Superior temporal gyrus (tissue), 1 donor: ENCODE measurements at regions not wholly inside any gene's neighbourhood (a gene's known extent, or its start where the extent isn't known, plus 50 kb on each side); places are given as distances from the start of the nearest gene placed in this dataset.
"Not testable (repeated sequence)": the region's sequence is repeated elsewhere in the genome, so short reads cannot be mapped to it uniquely, and the experiment has no call there.

Source experiments
- DNase-seq: peaks from one replicate; pipeline ENCODE4 v3.0.0-alpha.2; 2016; ENCODE audit errors: extremely low spot score

DNA sequence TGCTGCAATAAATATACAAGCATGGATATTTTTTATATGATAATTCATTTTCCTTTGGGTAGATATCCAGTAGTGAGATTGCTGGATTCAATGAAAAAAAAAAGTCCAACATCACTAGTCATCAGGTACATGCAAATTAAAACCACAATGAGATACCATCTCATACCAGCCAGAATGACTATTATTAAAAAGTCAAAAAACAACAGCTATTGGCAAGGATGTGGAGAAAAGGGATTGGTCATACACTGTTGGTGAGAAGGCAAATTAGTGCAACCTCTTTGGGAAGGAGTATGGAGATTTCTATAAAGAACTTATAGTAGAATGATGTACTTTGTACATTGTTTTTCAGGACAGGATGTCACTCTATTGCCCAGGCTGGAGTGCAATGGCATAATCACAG lies 531.2 kb upstream of the MGAT4C start:
- DNase-seq = no peak

- DNase-seq = no peak
Observed at GRCh38 chr12:86777325-86777724, 521.1 kb upstream of the MGAT4C start.

- no peak for DNase-seq
Observed at GRCh38 chr12:86774841-86775388, 518.7 kb upstream of the MGAT4C start.

- no peak for DNase-seq
Observed at GRCh38 chr12:86772696-86773095, 516.5 kb upstream of the MGAT4C start.

DNA sequence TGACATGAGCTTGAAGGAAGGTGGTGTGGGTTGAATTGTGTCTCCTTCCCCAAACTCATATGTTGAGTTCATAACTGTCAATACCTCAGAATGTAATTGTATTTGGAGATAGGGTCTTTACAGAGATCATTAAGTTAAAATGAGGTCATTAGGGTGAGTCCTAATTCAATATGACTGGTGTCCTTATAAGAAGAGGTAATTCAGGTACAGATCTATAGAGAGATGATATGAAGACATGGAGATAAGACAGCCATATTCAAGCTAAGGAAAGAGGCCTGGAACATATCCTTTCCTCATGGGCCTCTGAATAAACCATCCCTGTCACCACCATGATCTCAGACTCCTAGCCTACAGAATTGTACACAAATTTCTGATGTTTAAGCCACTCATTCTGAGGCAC lies 514.7 kb upstream of the MGAT4C start:
- no peak for DNase-seq

- DNase-seq = no peak
Observed at GRCh38 chr12:86748894-86749293, 492.7 kb upstream of the MGAT4C start.

GRCh38 chr12:86744547-86745212 lies 488.5 kb upstream of the MGAT4C start:
- DNase-seq = no peak

GRCh38 chr12:86743875-86744536 lies 487.8 kb upstream of the MGAT4C start:
- no peak for DNase-seq

- no peak for DNase-seq
Observed at GRCh38 chr12:86741531-86741930, 485.3 kb upstream of the MGAT4C start.

DNA sequence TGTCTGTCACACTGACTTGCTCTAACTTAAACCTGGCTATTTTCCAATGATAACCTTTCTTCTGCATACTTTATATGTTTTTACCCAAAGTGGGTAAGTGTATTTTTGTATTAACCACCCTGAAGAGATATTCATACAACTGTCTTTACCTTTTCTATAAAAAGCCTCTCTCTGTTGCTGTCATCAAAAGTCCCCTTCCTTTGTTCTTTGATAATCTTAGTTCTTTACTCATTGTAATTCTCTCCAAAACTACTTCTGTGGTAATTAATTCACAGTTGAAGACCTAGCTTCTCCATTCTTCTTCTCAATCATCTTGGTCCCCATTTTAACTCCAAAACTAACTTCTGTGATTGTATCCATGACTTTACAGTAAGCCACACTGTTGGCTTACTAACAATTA lies 479.7 kb upstream of the MGAT4C start:
- no peak for DNase-seq

GRCh38 chr12:86735072-86735471 lies 478.9 kb upstream of the MGAT4C start:
- DNase-seq = no peak

GRCh38 chr12:86730233-86730632 lies 474.0 kb upstream of the MGAT4C start:
- DNase-seq = no peak

DNA sequence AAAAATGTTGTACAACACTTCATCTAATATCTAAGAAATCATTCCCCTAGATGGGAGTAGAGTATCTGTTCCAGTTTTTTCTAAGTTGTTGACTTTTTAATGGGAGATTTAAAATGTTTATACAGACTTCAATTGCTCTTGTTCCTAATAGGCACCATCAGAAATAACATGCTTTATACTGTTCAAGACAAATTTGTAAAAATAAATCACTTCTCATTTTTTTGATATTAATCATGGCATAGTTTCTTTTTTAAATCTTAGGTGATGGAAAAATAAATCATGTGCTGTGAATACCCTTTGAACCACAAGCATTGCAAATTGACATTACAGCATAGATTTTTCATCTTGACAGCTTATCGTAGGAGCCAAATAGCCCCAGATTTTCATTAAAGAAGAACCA lies 473.5 kb upstream of the MGAT4C start:
- no peak for DNase-seq

DNA sequence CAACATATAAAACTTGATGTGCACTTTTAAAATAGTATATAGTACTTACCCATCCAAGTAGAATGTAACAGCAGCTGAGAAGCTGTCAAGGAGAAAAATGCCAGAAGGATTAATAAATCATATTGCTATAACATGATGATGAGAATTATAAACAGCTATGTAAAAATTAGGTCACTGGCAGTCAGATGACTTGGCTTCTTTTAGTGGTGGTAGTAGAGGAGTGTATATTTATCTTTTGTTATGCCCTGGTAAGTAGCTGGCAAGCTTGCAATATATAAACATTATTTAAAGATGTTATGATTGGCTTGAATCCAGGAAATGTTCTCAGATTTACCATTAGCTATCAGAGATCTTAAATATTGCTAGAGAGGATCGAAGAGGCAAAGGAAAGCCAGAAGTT lies 471.0 kb upstream of the MGAT4C start:
- DNase-seq = no peak

GRCh38 chr12:86724716-86725115 lies 468.5 kb upstream of the MGAT4C start:
- DNase-seq = no peak

DNA sequence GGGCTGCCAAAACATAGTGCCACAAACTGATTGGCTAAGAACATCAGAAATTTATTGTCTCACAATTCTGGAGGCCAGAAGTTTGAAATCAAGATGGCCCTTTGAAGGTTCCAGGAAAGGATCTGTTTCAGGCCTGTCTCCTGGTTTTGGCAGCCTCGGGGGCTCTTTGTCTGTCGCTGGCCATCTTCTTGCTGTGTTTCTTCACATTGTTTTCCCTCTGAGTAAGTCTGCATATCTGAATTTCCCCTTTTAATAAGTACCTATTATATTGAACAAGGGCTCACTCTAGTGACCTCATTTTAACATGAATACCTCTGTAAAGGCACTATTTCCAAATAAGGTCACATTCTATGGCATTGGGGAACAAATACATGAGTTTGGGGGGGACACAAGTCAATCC lies 467.1 kb upstream of the MGAT4C start:
- no peak for DNase-seq

GRCh38 chr12:86721713-86722397 lies 465.7 kb upstream of the MGAT4C start:
- DNase-seq = no peak

DNA sequence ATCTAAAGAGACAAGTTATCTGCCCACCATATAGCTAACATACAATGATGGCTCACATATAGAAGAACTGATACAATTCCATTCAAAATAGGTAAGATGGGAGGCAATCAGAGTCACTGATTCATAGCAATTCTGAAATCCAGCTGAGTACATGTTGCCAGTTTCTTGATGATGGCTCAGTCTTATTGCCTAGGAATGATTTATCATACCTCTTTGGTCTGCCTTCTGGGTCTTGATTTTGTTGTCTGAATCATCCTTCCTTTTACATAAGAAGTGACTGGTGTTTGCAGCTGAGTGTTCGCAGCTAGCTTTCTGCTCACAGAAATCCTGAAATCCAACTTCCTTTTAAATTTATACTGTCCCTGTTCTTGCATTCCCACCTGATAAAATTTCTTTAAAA lies 463.2 kb upstream of the MGAT4C start:
- no peak for DNase-seq

DNA sequence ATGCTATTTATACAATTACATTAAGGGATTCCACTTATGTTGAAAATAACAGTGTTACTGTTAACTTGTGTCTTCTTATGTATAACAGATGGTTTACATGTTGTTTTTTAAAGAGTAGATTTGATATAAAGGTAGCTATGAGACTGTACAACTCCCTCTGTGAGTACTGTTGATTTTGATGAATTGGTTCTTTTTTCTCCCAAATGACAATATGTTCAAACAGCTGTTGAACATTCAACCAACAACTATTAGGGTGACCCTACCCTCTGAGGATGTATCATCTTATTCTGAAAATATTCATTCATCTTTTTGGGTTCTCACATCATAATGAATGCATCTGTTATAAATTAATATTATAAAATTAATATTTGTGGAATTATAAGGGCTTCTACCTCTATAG lies 456.9 kb upstream of the MGAT4C start:
- no peak for DNase-seq

DNA sequence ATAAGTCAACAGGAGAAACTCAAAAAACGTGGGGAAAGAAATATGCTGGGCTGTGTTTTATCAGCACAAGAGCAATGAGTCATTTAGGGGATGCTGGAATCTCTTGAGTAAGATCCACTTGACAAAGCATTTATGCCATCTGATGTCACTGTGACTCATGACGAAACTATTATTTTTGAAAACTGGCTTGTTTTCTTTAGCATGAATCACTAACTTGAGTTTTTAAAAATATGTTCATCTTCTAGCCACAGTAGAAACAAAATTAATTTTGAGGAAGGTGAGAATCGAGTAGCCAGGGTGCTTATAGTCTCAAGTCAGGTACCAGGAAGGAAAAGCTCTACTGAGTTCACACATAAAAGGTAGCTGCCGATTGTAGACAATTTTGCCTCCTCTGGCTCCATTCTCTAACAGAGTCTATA lies 456.2 kb upstream of the MGAT4C start:
- DNase-seq = no peak

DNA sequence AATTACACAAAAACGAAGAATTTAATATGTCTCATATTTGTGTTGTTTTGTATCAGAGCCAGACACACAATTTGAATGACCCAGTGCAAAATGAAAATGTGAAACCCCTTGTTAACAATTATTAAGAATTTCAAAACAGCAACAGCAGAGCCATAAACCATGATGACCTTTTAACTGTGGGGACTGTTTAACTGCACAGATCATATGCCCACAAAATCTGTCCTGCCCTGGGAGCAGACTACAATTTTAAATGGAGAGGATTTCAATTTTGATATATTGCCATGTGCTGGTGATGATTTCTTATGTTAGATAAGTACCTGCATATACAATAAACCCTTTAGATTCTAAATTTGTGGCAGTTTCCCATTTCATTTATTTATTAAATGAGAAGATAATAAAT lies 455.5 kb upstream of the MGAT4C start:
- DNase-seq = no peak

DNA sequence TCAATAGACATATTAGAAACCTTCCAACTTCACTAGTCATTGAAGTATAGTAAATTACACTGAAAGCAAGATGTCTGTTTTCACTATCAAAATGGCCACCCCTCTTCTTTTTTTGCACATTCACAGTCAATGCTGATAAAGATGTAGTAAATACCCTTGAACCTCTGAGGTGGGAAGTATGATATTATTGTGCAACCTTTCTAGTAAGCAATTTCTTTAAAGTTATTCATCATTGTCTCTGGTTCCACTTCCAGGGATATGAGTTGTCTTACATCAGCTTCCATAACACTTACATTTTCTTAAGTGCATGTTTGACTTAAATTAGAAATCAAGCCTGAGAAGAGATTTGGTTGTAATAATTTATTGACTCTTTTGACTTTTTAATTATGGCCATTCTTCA lies 453.9 kb upstream of the MGAT4C start:
- no peak for DNase-seq

- not testable (repeated sequence) for DNase-seq
Observed at GRCh38 chr12:86709017-86709416, 452.8 kb upstream of the MGAT4C start.
